K562 (cell line): ENCODE measurements at regions not wholly inside any gene's neighbourhood (a gene's known extent, or its start where the extent isn't known, plus 50 kb on each side); places are given as distances from the start of the nearest gene placed in this dataset.

Experiments used
- ATAC-seq: fragments of 200-7000 bp; cut with Tn5 transposase; 3 replicates; pipeline ENCODE4 v1.9.1; 2020; ENCODE audit warnings: moderate library complexity
- BruUV-seq: library from RNA; stranded (reverse); fragments of 400-500 nt; replicated peaks from 2 replicates; lab custom pipeline; 2021; lab: Mats Ljungman, UMichigan
- CTCF ChIA-PET: fragments of 300-600 bp; formaldehyde crosslinking; extraction: SDS; loops from one replicate; lab custom pipeline; 2021; ENCODE audit warnings: low intra/inter-chr PET ratio; lab: Yijun Ruan, JAX
- POLR2A ChIA-PET: fragments of 300-600, 350-650 bp; sonication (Branson Sonifier 250); formaldehyde crosslinking; extraction: SDS; loops from one replicate; lab custom pipeline; 2021; ENCODE audit warnings: antibody characterized with exemption, inconsistent platforms; lab: Yijun Ruan, JAX
- DNase-seq, 4 experiments: peaks; one replicate each; pipeline versions ENCODE4 v3.0.0 to v3.0.0-alpha.2; 2011 to 2018; ENCODE audit warnings: low spot score in 3 of 4, mixed read lengths in 3 of 4; ENCODE audit errors: extremely low read depth in 1 of 4
- FAIRE-seq: peaks from 2 replicates; lab custom pipeline; 2011; peaks lifted over from hg19 to GRCh38; lab: Jason Lieb, UNC
- H2AFZ ChIP-seq: 2 replicates; pipeline ENCODE4 v1.6.0; 2011; ENCODE audit warnings: low read depth, low read length, control low read depth, inconsistent platforms
- H3K27ac ChIP-seq: fragments of 200-600 bp; 3 replicates; pipeline ENCODE4 v1.8.0; 2011; ENCODE audit warnings: low read depth, mild to moderate bottlenecking, control low read depth, inconsistent platforms, low read length, moderate library complexity, mixed read lengths; ENCODE audit errors: extremely low read depth
- H3K27me3 ChIP-seq, 2 experiments: fragments of 300-600 bp in 1 of 2; 2 replicates in 1 of 2; 3 replicates in 1 of 2; pipeline versions ENCODE4 v1.6.0 to v1.8.0; 2011; ENCODE audit warnings: inconsistent platforms in 2 of 2, low read length in 2 of 2, mild to moderate bottlenecking in 1 of 2, mixed read lengths in 1 of 2, moderate library complexity in 1 of 2; ENCODE audit not compliant: control insufficient read depth in 2 of 2, insufficient read depth in 2 of 2
- H3K36me3 ChIP-seq: fragments of 300-600 bp; 3 replicates; pipeline ENCODE4 v1.8.0; 2011; ENCODE audit warnings: mild to moderate bottlenecking, low read length, inconsistent platforms; ENCODE audit not compliant: control insufficient read depth, insufficient read depth
- H3K4me1 ChIP-seq, 2 experiments: fragments of 200-600 bp in 1 of 2; replicated peaks in 1 of 2; 2 replicates in 1 of 2; 3 replicates in 1 of 2; pipeline versions ENCODE4 v1.5.1 to v1.8.0; 2011; ENCODE audit warnings: inconsistent platforms in 2 of 2, low read length in 2 of 2, mild to moderate bottlenecking in 1 of 2, mixed read lengths in 1 of 2, moderate library complexity in 1 of 2; ENCODE audit not compliant: control insufficient read depth in 2 of 2, insufficient read depth in 2 of 2
- H3K4me2 ChIP-seq: 2 replicates; pipeline ENCODE4 v1.6.1; 2011; ENCODE audit warnings: low read length, control low read depth, inconsistent platforms, mixed read lengths; ENCODE audit not compliant: insufficient read depth
- H3K4me3 ChIP-seq: fragments of 200-600 bp; sonication (generic), shearing (Covaris generic); 2 replicates; pipeline ENCODE4 v1.5.1; 2016; ENCODE audit warnings: control low read depth, inconsistent platforms
- H3K79me2 ChIP-seq: fragments of 200-600 bp; 3 replicates; pipeline ENCODE4 v1.8.0; 2011; ENCODE audit warnings: low read length, inconsistent platforms; ENCODE audit not compliant: control insufficient read depth, insufficient read depth
- H3K9ac ChIP-seq, 2 experiments: 2 replicates each; pipeline versions ENCODE4 v1.6.0 to v1.6.1; 2011; ENCODE audit warnings: low read depth in 2 of 2, low read length in 2 of 2, control low read depth in 1 of 2, inconsistent platforms in 1 of 2, mild to moderate bottlenecking in 1 of 2, mixed read lengths in 1 of 2; ENCODE audit not compliant: insufficient read depth in 1 of 2
- H3K9me1 ChIP-seq: one replicate; pipeline ENCODE4 v1.6.0; 2011; ENCODE audit warnings: inconsistent platforms, mild to moderate bottlenecking, low read length, moderate library complexity; ENCODE audit not compliant: control insufficient read depth, insufficient read depth
- H3K9me3 ChIP-seq: replicated peaks from 2 replicates; pipeline ENCODE4 v1.5.1; 2011; ENCODE audit warnings: low read depth, low read length, inconsistent platforms; ENCODE audit not compliant: control insufficient read depth, insufficient read depth
- H4K20me1 ChIP-seq: replicated peaks from 2 replicates; pipeline ENCODE4 v1.6.1; 2011; ENCODE audit warnings: low read length, inconsistent platforms, mixed read lengths; ENCODE audit not compliant: control insufficient read depth, insufficient read depth
- CEBPB ChIP-seq: fragments of 450-650 bp; IDR thresholded peaks from 2 replicates; pipeline ENCODE4 v1.6.1; 2016; ENCODE audit warnings: missing genetic modification characterization, missing compliant biosample characterization
- GTF2F1 ChIP-seq: IDR thresholded peaks from 2 replicates; pipeline ENCODE4 v1.6.1; 2011; ENCODE audit warnings: low read depth, low read length, improper control_type of control experiment
- MTA1 ChIP-seq: fragments of 450-650 bp; IDR thresholded peaks from 2 replicates; pipeline ENCODE4 v1.6.1; 2017; ENCODE audit warnings: borderline replicate concordance
- WGBS: fragments of 100-300 bp; shearing (Covaris generic); methylation state at CpG from one replicate; pipeline ENCODE4 v1.1.6; 2016; ENCODE audit warnings: low coverage, mixed read lengths; ENCODE audit not compliant: insufficient coverage; ENCODE audit errors: missing lambda C conversion rate; 5-methylcytosine and 5-hydroxymethylcytosine counted together
- in situ Hi-C: fragments of 300-500 bp; cut with MboI; formaldehyde crosslinking; loops from 4 replicates; pipeline ENCODE4 v1.15.0; 2018; ENCODE audit warnings: inconsistent platforms, mixed read lengths
- intact Hi-C: fragments of 100-400 bp; cut with micrococcal nuclease; formaldehyde crosslinking; loops from 2 replicates; pipeline ENCODE4 v1.14.2; 2022

DNA sequence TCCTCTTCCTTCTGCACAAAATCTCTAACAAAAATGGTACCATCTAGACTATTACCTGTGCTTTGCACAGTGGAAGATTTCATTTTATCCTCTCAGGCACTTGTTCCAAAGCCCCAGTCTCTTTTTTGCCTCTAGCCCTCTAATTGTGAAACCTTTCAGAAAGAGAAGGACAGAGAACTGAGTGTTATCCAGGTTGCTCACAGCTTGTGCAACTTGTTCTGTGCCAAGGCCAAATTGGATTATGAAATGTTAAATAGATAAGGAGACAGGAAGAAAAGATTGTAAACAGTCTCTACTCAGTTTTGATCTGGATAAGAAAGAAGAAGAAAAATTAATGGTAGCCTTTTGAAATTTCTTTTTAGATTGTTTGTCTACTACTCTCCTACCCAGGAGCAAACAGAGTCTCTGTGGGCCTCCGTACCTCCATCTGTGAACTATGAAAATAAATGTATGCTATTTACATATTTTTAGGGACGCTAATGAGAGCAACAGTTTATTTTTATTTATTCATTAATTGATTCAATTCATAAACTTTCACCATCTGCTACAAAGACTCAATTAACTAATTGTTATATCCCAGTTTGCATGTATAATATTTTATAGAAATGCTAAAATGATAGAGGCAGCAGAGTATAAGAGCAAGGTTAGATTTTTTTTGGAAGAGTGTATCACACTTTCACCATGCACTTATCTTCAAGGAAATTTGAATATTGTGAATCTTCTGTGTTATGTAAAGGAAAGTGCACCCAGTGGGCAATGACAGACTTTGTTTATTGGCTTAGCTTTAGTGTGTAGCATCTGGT lies 339.0 kb upstream of the ETAA1 start:
- no peak overlapping the region for H2AFZ ChIP-seq
- H3K4me2 ChIP-seq = no peak overlapping the region
- WGBS = 0% methylated on average over 2 of the region's 2 CpGs
- POLR2A ChIA-PET = no interaction called here
- H3K36me3 ChIP-seq = no peaks in the 10 kb centered on the region
- H3K27ac ChIP-seq = no peak overlapping the region
- FAIRE-seq (no peak), ATAC-seq (no peak)
- H3K9me1 ChIP-seq = no peaks in the 10 kb centered on the region
- no peaks in the 10 kb centered on the region for H3K79me2 ChIP-seq
- in situ Hi-C loops = no loop called here
- TF ChIP-seq MTA1 = no peak
- TF ChIP-seq, all 486 proteins: peak for 0
- BruUV-seq = no TSS peak
- no peak overlapping the region for H3K4me3 ChIP-seq
- no peaks in the 10 kb centered on the region for H3K4me1 ChIP-seq
- intact Hi-C loops = no loop called here
- H3K9ac ChIP-seq = no peak overlapping the region
- no peaks in the 10 kb centered on the region for H4K20me1 ChIP-seq
- DNase-seq = no peak
- CTCF ChIA-PET = no interaction called here
- no peaks in the 10 kb centered on the region for H3K27me3 ChIP-seq
- H3K9me3 ChIP-seq = no peaks in the 10 kb centered on the region

DNA sequence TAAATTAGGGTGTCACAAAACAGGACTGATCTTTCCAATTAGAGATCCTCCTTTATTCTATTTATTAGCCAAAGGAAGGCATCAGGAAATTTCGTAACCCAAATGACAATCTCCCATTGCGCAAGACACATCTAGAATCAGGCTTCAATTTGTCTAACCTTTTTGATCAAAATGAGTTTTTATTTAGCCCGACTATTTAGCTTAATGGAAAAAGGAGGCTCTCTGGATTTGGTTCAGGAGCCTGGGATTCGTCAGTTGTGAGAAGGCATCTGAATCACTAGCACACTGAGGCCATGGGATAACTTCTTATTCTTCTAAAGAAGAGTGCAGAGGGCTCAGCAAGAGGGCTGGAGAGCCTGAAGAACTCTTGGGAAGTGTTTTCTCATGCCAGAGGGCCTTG lies 332.1 kb upstream of the ETAA1 start:
- Histone ChIP-seq H3K4me2 (no peak overlapping the region), H4K20me1 (no peaks in the 10 kb centered on the region), H3K9me1 (no peaks in the 10 kb centered on the region), H3K9me3 (0 out of 2 replicates have a peak, but pooled peaks cover 1% of the 10 kb centered on the region), H3K4me1 (no peaks in the 10 kb centered on the region), H3K27me3 (no peaks in the 10 kb centered on the region), H2AFZ (no peak overlapping the region), H3K4me3 (no peak overlapping the region), H3K9ac (no peak overlapping the region), H3K79me2 (no peaks in the 10 kb centered on the region)
- in situ Hi-C loops = no loop called here
- DNase-seq = no peak
- no TSS peak for BruUV-seq
- CTCF ChIA-PET = no interaction called here
- intact Hi-C loops = no loop called here
- WGBS = 0% methylated on average over 4 of the region's 4 CpGs
- no peak for ATAC-seq
- POLR2A ChIA-PET = no interaction called here
- 0 out of 2 replicates have a peak, but pooled peaks have one; percentile 27 for TF ChIP-seq CEBPB
- no peak for TF ChIP-seq GTF2F1
- TF ChIP-seq, all 486 proteins: peak for 1
- Histone ChIP-seq H3K36me3 (no peaks in the 10 kb centered on the region), H3K27ac (no peak overlapping the region)
- no peak for FAIRE-seq
